CD4-positive, alpha-beta T cell treated with Interleukin-12 subunit alpha and Interleukin-12 subunit beta, for 1 hour (primary cell): ENCODE measurements at regions not wholly inside any gene's neighbourhood (a gene's known extent, or its start where the extent isn't known, plus 50 kb on each side); places are given as distances from the start of the nearest gene placed in this dataset.
"Not testable (repeated sequence)": the region's sequence is repeated elsewhere in the genome, so short reads cannot be mapped to it uniquely, and the experiment has no call there.

Source experiments
- DNase-seq: peaks from one replicate; pipeline ENCODE4 v3.0.0-alpha.2; 2020

DNA sequence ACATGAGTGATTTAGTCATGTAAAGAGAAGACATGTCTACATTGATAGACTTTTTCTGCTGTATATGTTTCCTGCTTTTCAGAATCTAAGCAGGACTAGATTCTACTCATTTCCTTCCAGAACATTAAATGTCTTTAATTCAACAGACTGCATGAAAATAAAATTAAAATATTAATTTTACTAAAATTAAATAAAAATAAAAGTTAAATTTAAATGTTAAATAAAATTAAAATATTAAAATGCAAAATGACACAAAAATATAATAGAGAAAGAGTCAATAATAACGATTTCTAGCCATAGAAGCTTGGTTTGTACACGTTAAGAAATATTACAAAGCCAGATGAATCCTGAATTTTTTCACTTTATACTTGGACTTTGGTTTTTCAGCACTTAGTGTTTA is 552.8 kb upstream of the NR5A2 start:
- no peak for DNase-seq

DNA sequence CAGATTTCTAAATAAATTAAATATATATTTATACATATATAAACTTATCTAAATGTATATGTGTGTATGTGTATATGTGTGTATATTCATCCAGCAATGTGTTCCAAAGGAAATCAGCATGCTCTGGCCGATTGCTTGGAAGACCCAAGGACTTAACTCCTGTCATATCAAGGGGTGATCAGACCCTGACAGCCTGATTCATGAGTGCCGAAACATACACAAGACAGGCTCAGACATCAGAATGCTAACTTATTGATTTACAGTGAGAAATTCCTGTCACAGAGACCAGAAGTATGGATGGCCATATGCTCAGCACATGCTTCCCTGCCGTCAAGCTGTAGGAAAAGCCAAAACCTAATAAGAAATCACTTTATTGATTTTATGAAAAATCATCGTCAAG is 545.1 kb upstream of the NR5A2 start:
- no peak for DNase-seq

DNA sequence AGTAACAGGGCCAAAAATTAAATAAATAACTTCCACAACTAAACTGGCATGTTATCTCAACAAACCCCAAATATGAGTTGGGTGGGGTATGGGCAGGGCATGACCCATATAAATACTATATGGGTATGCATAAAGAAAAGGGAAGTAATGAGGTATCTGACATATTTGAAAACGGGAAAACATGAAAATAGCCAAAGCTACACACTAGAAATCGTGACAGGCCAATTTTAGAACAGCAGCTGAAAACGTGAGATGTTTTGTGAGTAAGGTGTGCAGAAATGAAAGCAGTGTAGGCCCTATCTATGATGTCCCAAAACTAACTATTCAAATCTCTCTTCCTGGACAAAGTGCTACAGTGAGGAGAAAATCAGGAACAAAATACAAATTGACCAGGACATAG is 537.9 kb upstream of the NR5A2 start:
- DNase-seq: no peak

DNA sequence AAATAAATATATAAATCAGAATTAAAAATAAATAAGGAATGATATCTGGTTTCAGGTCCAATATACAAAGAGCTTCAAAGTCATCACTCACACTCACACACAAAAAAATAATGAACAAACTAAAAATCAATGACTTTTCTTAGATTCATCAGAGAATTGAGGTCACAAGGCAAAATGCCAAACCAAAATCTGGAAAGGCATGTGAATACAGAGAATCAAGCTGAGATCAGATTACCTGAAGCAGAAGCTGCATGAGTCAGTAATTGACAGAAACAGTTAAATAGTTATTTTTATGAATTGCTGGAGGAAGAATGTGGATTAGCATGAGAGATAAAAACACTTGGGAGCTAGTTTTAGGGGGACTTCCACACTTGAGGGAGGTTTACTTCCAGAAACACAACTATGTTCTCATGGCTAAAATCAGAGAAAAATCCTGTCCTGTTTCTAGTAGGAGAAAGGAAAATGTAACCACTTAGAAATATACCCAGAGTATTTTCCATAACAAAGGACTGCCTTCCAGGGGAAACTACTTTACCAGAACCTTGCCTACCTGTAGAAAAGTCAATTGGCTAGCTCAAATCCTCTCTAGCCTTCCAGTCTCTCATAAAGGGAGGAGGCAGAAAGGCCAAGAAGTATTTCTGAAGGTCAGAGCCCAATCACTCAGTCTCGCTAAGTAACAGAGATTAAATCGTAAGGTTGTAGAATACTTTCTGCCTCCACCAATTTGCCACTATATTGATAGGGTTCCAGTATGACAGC is 536.6 kb upstream of the NR5A2 start:
- no peak for DNase-seq

DNA sequence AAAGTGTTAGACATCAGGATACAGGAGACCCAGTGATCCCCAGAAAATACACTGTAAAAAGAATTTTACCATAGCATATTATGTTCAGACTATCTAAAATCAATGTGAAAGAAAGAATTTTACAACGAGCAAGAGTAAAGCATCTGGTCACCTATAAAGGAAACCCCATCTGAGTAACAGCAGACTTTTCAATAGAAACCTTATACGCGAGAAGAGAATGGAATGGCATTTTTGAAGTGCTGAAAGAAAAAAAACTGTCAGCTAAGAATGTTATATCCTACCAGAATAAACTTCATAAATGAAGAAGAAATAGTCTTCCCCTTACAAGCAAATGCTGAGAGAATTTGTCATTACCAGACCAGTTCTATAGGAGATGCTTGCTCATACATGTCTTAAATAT is 532.1 kb upstream of the NR5A2 start:
- DNase-seq: no peak

DNA sequence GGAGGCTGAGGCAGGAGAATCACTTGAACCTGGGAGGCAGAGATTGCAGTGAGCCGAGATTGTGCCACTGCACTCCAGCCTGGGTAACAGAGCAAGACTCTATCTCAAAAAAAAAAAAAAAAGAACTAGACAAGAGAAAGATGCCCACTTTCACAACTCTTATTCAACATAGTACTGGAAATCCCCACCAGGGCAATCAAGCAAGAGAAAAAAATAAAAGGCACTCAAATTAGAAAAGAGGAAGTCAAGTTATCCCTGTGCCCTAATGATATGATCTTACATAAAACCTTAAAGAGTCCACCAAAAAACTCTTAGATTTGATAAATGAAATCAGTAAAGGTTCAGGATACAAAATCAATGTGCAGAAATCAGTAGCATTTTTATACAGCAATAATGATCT is 528.7 kb upstream of the NR5A2 start:
- DNase-seq: not testable (repeated sequence)

DNA sequence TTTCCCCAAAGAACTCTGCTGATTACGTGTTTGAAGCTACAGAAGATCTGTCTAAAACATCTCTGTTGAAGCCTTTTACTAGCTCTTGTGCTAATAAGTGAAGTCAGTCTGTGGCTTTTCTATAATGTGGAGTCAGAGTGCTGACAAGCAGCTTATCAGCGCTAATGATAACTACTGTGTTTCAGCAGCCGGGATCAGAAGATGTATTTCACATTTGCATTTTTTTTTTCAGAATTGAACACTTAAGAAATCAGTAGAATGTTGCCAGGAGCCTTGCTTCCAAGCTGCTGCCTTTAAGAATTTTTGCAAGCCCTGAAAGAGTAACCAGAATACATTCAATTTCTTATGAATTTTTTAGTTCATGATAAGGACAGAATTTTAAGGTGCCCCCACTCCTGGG is 519.4 kb upstream of the NR5A2 start:
- DNase-seq: no peak

DNA sequence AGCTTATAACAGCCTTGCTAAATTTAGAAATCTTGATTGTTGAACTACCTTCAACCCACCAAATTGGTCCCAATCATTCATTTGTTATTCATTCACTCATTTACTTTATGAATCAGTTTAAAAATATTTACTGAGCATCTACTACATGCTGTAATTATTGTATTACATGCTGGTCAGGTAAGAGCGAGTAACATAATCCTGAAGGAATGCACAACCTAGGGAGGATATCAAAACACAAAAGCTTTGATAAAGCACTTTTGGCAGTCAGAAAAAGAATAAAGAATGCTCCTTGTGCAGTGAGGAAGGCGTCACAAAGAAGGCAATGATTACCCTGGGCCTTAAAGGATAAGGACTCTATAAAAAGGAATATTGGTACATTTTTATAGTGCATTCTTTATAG is 518.9 kb upstream of the NR5A2 start:
- no peak for DNase-seq

DNA sequence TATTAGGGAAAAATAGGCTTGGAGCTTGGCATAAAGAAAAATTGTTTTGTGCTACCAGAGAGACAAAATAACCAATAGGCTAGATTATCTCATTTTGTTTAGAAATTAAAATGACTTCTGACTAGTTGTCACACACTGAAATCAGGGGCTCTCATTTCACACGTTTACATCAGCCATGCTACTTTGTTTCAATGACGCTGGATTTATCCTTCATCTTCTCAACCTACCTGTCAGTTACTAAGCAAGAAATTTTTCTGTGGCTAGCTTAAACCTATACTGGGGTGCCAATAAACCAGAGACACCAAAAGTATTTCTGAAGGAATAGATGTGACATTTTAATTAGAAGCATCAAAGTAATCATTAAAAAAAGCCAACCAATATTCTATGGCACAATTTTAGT is 518.1 kb upstream of the NR5A2 start:
- no peak for DNase-seq

DNA sequence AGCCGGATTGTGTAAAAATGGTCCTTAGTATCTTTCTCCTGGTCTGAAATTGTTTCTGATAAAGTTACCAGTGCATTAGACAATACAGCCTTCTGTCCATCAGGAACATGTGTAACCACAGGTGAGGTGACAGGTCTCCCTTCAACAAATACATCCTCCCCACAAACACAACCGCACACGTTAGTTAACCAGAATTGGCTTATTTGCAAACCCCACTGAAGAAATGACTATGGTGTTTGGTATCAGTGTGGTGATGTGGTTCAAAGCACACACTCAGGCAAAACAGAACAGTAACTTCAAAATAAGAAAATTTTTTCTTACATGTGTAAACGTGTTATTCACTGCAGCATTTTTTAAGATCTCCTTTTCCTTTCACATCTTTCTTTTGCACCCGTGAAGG is 517.2 kb upstream of the NR5A2 start:
- no peak for DNase-seq

DNA sequence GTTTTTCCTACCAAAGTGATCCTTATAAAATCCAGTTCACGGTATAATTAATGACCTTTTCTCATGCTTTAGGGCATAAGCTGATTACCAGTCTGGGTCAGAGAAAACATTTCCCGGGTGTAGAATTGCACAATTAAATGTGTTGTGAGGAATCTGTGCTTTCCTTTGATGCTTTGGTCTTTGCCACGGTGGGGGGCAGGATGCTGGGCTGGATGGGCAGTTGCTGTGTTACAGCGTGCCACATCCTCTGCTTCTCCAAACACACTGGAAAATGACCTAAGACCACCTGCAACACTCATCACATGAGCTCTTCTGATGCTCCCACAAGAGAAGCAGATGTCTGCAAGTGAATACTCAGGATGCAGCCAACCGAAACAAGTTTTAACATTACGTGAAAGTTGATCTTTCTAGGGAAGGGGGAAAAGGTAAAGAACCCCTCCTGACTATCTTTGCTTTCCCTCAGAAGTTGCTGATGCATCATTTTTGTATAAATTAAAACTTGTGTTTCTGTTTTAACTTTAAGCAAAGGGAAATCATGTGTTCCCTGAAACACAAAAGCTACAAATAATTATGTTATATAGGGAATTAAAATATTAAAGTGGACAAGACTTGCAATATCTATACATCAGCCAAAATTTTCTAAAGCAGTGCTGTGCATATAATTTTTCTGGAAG is 515.3 kb upstream of the NR5A2 start:
- no peak for DNase-seq

DNA sequence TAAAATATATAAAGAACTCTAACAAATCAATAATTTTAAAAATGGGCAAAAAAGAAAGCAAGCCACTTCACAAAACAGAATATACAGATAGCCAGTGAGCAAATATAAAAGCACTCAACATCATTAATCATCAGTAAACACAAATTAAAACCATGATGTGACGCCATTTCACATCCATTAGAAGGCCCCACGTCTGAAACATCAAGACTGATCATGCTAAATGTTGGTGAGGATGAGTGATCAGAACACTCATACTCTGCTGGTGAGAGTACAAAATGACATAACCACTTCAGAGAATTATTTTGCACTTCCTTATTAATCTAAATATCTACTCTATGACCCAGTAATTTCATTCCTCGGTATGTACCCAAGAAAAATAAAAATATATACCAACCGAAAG is 512.2 kb upstream of the NR5A2 start:
- no peak for DNase-seq

DNA sequence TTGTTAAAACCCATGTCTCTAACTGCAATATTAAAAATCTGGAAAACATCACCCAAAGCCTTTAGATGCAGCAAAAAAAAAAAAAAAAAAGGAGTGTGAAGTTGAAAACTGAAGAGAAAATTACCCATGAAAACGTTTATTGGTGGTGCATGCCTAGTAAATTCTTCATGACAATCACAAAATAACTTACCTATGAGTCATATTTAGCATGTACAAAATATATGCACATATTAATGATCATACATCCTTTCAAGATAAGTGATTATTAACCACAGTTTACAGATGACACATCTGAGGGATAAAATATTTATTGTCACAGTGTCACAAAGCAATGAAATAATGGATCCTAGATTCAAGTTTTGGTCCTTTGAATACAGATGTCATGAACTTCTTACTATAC is 505.2 kb upstream of the NR5A2 start:
- no peak for DNase-seq

DNA sequence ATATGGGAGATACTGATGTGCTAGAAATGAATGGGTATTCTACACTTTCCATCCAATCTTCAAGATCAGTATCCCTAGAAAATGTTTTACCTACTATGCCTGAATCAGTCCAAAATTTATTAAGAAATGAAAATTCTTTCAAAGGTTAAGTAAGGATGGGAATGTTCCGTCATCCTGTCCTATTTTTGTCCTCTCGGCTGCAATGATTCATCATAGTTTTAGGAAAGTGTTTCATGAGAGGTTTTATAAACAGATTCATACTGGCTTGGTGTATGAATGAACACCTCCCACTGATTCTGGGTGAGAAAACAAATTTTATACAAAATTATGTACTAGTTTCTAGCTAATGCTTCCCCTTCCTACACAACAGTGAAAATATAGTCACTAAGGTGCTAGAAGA is 504.6 kb upstream of the NR5A2 start:
- no peak for DNase-seq

DNA sequence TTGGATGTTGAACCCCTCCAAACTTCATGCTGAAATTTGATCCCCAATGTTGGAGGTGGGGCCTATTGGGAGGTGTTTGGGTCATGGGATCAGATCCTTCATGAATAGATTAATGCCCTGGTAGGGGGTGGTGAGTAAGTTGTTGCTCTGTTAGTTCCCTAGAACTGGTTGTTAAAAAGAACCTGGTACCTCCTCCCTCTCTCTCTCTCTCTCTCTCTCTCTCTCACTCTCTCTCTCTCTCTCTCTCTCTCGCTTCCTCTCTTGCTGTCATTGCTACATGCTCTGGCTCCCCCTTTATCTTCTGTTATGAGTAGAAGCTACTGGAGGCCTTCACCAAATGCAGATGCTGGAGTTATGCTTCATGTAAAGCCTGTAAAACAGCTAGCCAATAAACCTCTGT is 498.2 kb upstream of the NR5A2 start:
- DNase-seq: no peak

DNA sequence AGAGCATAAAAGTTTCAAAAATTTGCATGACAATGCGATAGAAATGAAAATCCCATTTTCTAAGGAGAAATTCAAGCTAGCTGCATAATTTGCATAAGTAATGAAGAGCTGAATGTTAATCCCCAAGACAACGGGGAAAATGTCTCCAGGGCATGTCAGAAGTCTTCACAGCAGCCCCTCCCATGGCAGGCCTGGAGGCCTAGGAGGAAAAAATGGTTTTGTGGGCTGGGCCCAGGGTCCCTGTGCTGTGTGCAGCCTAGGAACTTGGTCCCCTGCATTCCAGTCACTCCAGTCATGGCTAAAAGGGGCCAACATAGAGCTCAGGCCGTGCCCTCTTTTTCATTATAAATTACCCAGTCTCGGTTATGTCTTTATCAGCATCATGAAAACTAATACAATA is 494.1 kb upstream of the NR5A2 start:
- not testable (repeated sequence) for DNase-seq

DNA sequence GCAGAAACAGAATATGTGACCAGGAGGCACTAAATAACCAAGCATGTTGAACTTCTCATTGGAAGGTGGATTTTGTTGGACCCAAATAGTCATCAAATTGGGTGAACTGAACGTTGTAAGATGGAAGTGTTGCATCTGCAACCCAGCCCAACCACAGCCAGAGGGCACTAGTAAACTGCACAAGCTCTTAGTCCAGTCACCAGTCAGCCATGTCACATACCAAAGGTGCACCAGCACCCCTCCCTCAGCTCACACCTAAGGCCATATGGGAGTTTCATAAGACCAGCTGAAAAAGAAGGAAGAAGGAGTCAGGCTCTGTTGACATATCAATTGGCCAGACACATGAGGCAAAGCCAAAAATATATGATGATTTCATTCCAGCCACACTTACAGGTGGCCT is 481.7 kb upstream of the NR5A2 start:
- DNase-seq: no peak

DNA sequence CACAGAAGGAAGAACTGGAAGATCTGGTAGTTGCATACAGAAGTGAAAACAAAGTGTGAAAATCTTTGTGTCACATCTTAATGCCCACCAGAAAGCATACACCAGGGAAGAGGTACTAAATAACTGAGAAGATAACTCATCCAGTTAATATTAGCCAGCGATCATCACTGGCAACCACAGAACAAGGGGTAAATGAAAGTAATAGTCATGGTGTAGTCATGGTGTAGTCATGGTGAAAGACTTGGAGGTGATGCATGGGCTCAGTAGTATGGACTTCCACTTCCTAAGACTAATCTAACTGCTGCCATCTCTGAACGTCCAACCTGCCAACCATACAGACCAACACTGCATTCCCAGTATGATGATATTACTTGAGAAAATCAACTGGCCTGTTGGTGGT is 481.2 kb upstream of the NR5A2 start:
- DNase-seq: no peak

DNA sequence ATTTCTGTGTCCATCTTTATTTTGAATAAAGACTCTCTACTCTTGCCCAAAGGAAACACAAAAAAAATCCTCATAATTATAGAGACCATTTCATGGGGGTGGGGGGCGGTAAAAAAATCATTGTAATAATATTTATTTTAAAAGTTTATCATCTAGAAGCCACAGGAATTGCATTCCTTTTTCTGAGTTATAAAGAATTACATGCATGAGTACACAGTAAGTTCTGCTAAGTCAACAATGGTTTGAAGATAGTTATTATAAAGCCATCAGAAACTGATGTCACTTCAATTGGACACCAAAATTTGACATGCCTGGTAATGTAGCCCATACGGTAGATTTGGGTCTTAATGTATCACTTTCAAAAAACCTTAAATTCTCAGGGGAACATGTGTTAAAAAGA is 478.1 kb upstream of the NR5A2 start:
- no peak for DNase-seq

DNA sequence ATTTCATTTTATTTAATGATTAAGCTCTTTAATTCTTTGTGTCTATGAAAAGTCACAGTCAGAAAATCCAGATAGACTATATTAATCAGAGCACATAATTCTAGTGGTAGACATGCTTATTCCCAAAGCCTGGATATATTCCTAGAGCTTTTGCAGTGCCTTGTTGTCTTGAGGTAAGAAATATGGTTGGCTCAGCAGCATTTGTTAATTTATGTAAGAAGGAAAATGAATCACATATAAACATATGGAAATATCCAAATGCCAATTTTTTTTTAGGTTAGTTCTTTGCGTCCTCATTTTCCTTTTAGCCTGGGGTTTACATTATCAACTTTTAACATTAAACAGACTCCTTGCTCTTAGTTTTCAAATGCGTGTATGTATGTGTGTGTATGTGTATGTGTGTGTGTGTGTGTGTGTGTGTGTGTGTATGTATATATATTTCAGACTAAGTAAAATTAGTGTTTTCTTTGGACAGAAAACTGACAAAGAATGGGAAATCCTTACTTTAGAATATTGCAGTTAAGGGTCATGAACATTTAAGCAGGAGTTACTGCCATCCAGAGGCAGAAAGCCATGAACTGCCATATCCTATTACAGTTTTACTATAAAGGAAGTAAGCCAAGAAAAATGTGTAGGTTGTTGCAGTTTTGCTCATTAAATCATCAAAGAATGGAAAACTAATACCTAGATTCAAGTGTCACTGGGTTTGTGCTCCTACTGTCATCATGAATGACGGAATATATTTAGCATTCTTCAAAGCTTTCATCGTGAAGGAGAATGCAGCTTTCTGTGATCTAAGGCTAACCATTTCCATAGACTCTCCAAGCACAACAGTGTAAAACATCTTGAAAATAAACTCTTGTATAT is 477.1 kb upstream of the NR5A2 start:
- no peak for DNase-seq

DNA sequence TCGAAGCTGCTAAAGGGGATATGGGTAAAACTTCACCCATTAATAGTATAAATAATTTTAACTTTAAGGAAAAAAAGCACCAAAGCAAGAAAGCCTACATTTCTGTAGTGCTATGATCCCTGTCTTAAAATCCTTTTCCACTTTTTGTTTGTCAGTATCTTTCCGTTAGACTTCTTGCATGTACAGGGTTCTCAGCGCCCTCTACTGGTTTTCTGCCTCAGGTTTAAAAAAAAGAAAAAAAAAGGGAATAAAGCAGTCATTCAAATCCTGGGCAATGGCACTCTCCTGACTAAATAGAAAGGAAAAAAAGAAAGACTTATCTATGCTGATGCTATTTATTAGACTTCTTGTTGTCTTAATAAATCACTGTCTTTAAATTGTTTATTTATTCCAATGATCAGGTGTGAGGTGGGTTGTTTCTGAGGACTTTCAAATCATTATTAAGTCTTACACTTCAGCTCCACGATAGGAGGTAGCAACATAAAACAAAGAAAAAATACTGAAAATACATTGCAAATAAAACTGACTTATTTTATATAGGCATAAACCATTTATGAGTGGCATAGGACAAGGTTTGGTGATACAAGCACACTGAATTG is 475.4 kb upstream of the NR5A2 start:
- peak; percentile 24 for DNase-seq

DNA sequence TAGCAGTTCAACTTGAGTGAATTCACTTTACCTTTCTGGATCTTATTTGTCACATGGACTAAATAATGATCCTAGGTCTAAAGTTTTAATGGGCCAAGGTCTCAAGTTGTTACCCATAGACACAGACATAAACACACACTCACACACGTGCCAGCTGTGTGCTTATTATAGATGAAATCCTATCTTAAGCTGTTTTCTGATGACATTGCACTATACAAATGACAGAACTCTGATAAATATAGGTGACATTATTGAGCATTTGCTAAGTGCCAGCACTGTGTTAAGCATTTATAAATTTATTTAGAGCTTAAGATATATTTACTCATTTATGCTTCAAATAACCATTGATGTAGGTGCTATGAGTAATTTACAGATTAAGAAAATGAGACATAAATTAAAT is 474.4 kb upstream of the NR5A2 start:
- DNase-seq: no peak

DNA sequence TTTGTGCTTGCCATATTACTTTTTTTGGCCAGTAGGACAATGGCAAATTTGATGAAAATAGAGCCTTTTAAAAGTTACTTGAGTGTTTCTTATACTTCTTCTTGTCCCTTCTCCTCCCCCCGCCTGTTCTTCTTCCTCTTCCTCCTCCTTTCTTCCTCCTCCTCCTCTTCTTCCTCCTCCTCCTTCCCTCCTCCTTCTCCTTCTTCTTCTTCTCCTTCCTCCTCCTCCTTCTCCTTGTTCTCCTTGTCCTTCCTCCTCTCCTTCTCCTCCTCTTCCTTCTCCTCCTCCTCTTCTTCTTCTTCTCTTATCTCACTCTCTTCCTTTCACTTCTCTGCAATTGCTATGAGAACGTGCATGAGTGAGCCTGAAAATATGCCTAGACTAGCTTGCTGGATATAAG is 466.2 kb upstream of the NR5A2 start:
- no peak for DNase-seq

DNA sequence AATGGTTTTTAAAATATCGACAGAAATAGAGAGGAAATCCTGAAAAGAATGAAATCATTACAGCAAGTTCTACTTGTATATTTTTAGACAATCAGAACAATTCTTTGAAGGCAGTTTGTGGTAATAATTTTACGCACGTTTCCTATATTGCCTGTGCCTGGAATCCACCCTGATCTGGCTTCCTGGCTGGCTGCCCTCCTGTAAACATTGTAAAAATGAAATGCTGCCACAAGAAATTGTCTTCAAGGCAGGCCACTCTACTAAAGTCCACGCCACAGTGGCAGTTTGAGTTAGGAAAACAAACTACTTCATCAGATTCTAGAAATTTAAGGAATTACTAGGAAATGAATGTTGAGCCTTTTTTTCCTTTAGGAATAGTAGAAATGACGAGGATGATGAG is 454.5 kb upstream of the NR5A2 start:
- no peak for DNase-seq
